ENCODE measurements at regions not wholly inside any gene's neighbourhood (a gene's known extent, or its start where the extent isn't known, plus 50 kb on each side); places are given as distances from the start of the nearest gene placed in this dataset.

DNA sequence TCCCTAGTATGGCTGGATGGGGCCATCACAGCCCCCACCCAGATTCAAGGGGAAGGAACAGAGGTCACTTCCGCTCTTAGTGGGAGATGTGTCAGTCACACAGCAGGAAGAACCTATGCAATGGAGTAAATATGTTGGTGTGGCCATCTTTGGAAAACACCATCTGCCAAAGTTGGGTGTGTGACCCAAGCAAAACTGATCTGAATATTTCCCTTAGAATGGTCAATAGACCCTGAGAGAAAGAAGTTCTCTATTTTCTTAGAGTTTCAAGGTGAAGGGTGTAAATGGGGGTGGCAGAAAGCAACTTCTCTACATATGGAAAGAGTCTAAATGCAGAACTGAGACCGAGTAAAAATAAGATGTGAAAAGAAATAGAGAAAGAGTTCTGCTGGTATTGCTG is 212.7 kb downstream of the ESM1 start:
- DNase-seq, result no peak
- Mint-ChIP-seq H3K4me3 (ENCODE audit: low read depth, unreplicated experiment) (no peak overlapping the region), H3K9me3 (ENCODE audit: low read depth, unreplicated experiment) (no peaks in the 10 kb centered on the region), H3K36me3 (ENCODE audit: insufficient read depth, unreplicated experiment) (no peaks in the 10 kb centered on the region), H3K4me1 (ENCODE audit: low read depth, unreplicated experiment) (no peaks in the 10 kb centered on the region), H3K27me3 (ENCODE audit: unreplicated experiment) (no peaks in the 10 kb centered on the region), H3K27ac (ENCODE audit: unreplicated experiment) (no peak overlapping the region)
- CTCF ChIA-PET, result no interaction called here
- intact Hi-C loops (cut with micrococcal nuclease; ENCODE audit: unreplicated experiment), result no loop called here
- no TSS peak for BruUV-seq (replicated peaks)
- TF ChIP-seq, protein P1, sequence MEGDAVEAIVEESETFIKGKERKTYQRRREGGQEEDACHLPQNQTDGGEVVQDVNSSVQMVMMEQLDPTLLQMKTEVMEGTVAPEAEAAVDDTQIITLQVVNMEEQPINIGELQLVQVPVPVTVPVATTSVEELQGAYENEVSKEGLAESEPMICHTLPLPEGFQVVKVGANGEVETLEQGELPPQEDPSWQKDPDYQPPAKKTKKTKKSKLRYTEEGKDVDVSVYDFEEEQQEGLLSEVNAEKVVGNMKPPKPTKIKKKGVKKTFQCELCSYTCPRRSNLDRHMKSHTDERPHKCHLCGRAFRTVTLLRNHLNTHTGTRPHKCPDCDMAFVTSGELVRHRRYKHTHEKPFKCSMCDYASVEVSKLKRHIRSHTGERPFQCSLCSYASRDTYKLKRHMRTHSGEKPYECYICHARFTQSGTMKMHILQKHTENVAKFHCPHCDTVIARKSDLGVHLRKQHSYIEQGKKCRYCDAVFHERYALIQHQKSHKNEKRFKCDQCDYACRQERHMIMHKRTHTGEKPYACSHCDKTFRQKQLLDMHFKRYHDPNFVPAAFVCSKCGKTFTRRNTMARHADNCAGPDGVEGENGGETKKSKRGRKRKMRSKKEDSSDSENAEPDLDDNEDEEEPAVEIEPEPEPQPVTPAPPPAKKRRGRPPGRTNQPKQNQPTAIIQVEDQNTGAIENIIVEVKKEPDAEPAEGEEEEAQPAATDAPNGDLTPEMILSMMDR (IDR thresholded peaks at IDR 0.05; ENCODE audit: unreplicated experiment), result no peak

DNA sequence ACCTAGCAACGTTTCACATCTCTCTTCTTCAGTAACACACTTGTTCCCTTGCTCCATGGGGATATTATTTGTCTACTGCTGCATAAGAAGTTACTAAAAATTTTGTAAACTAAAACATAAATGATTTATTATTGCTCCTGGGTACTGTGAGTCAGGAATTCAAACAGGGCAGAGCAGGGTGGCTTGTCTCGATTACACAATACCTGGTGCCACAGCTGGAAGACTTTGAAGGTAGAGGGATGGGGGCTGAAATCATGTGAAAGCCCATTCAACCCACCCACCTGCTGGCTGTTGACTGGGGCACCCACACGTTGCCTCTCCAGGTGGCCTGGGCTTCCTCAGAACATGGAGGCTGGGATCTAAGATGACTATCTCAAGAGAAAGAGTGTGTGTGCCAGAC is 213.2 kb downstream of the ESM1 start:
- no peak overlapping the region for H3K4me3 Mint-ChIP-seq (ENCODE audit: low read depth, unreplicated experiment)
- intact Hi-C loops (cut with micrococcal nuclease; ENCODE audit: unreplicated experiment), result no loop called here
- DNase-seq, result no peak
- H3K36me3 Mint-ChIP-seq (ENCODE audit: insufficient read depth, unreplicated experiment), result no peaks in the 10 kb centered on the region
- H3K27me3 Mint-ChIP-seq (ENCODE audit: unreplicated experiment), result no peaks in the 10 kb centered on the region
- no peaks in the 10 kb centered on the region for H3K9me3 Mint-ChIP-seq (ENCODE audit: low read depth, unreplicated experiment)
- no peak overlapping the region for H3K27ac Mint-ChIP-seq (ENCODE audit: unreplicated experiment)
- BruUV-seq (replicated peaks), result no TSS peak
- TF ChIP-seq, protein P1 (IDR thresholded peaks at IDR 0.05; ENCODE audit: unreplicated experiment), result no peak
- no peaks in the 10 kb centered on the region for H3K4me1 Mint-ChIP-seq (ENCODE audit: low read depth, unreplicated experiment)
- CTCF ChIA-PET, result interaction anchor here (0.8 kb wide), 1 partner anchor 28 kb away, joined by 6 read pairs; no protein-coding TSS in a partner anchor

DNA sequence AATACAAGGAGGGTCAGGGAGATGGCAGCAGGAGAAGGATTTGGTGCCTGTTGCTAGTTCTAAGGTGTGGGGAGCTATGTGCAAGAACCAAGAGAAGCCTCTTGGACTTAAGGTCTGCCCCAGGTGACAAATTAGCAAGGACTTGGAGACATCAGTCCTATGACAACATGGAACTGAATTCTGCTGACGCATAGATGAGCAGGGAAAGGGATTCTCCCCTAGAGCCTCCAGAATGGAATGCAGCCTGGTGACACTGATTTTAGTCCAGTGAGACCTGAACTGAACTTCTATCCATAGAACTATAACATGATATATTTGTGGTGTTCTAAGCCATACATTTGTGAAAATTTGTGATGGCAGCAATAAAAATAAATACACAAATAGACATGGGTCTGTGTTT is 215.6 kb downstream of the ESM1 start:
- TF ChIP-seq, protein P1 (IDR thresholded peaks at IDR 0.05; ENCODE audit: unreplicated experiment), result no peak
- Mint-ChIP-seq H3K4me1 (ENCODE audit: low read depth, unreplicated experiment) (no peaks in the 10 kb centered on the region), H3K36me3 (ENCODE audit: insufficient read depth, unreplicated experiment) (no peaks in the 10 kb centered on the region), H3K27me3 (ENCODE audit: unreplicated experiment) (no peaks in the 10 kb centered on the region), H3K9me3 (ENCODE audit: low read depth, unreplicated experiment) (peaks cover 2% of the 10 kb centered on the region), H3K4me3 (ENCODE audit: low read depth, unreplicated experiment) (no peak overlapping the region), H3K27ac (ENCODE audit: unreplicated experiment) (no peak overlapping the region)
- no TSS peak for BruUV-seq (replicated peaks)
- CTCF ChIA-PET, result no interaction called here
- DNase-seq, result no peak
- intact Hi-C loops (cut with micrococcal nuclease; ENCODE audit: unreplicated experiment), result no loop called here

DNA sequence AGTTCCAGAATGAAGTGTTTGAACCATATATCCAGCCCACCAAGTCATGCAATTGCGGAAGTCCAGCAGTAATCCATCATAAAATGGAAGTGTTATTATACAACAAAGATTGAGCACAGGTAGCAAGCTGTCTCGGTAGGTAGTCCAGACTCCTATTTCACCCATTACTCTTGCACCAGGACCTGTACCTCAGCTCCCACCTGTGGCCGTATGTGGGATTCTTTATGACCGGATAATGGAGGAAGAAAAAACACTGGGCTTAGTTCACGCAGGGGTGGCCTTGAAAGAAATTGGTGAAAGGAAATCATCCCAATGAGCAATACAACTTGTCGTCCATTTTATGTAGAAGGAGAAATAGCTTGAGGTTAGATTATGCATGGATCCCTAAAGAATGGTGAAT is 216.3 kb downstream of the ESM1 start:
- H3K27me3 Mint-ChIP-seq (ENCODE audit: unreplicated experiment), result no peaks in the 10 kb centered on the region
- intact Hi-C loops (cut with micrococcal nuclease; ENCODE audit: unreplicated experiment), result no loop called here
- H3K27ac Mint-ChIP-seq (ENCODE audit: unreplicated experiment), result no peak overlapping the region
- H3K4me1 Mint-ChIP-seq (ENCODE audit: low read depth, unreplicated experiment), result no peaks in the 10 kb centered on the region
- no peak for DNase-seq
- CTCF ChIA-PET, result interaction anchor here (1.2 kb wide), 1 partner anchor 244 kb away, joined by 4 read pairs; no protein-coding TSS in a partner anchor
- no peak overlapping the region for H3K4me3 Mint-ChIP-seq (ENCODE audit: low read depth, unreplicated experiment)
- H3K36me3 Mint-ChIP-seq (ENCODE audit: insufficient read depth, unreplicated experiment), result no peaks in the 10 kb centered on the region
- BruUV-seq (replicated peaks), result no TSS peak
- H3K9me3 Mint-ChIP-seq (ENCODE audit: low read depth, unreplicated experiment), result peaks cover 2% of the 10 kb centered on the region
- TF ChIP-seq, protein P1 (IDR thresholded peaks at IDR 0.05; ENCODE audit: unreplicated experiment), result no peak
